B cell (primary cell): ENCODE measurements at regions not wholly inside any gene's neighbourhood (a gene's known extent, or its start where the extent isn't known, plus 50 kb on each side); places are given as distances from the start of the nearest gene placed in this dataset.

ENCODE experiments used
- CTCF ChIP-seq: fragments of 200-600 bp; IDR thresholded peaks from one replicate; pipeline ENCODE4 v1.8.0; 2022; ENCODE audit warnings: antibody characterized with exemption, mild to moderate bottlenecking
- EZH2 ChIP-seq: IDR thresholded peaks from 2 replicates; pipeline ENCODE4 v1.6.1; 2012; ENCODE audit warnings: borderline replicate concordance, low read depth, mild to moderate bottlenecking, moderate library complexity, low read length; ENCODE audit not compliant: insufficient read depth, poor library complexity, severe bottlenecking

- no peak for TF ChIP-seq CTCF
- TF ChIP-seq EZH2 = no peak
These were observed 638.7 kb upstream of the RGS18 start for GRCh38 chr1:191519519-191519918.
